ENCODE measurements at regions not wholly inside any gene's neighbourhood (a gene's known extent, or its start where the extent isn't known, plus 50 kb on each side); places are given as distances from the start of the nearest gene placed in this dataset.

DNA sequence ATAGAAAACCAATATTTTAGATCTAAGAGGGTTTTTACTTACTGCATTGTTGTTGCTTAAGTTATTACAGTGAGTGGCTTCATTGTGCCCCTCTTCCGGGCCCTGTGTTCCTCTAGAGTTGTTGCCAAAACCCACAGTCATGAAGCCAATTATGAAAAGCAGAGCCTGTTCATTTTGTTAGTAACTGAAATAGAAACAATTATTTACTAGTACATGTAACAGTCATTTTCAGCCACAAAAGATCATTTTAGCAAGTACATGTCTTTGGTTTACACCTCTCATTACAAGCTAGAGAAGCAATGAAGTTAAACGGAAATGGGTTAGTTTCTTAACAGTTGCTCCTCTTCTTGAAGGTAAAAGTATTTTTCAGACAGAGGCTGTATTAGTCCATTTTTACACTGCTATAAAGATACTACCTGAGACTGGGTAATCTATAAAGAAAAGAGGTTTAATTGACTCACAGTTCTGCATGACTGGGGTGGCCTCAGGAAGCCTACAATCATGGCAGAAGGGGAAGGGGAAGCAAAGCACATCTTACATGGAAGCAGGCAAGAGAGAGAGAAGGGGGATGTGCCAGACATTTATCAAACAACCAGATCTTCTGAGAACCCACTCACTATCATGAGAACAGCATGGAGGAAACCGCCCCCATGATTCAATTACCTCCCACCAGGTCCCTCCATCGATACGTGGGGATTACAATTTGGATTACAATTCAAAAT, 380.5 kb downstream of the SFMBT2 start:
- Histone ChIP-seq H3K27me3 (no peaks in the 10 kb centered on the region), H3K36me3 (no peaks in the 10 kb centered on the region), H3K4me3 (no peak overlapping the region), H3K27ac (no peak overlapping the region), H3K4me1 (no peaks in the 10 kb centered on the region), H3K9me3 (no peaks in the 10 kb centered on the region)
- DNase-seq (no peak), ATAC-seq (no peak)
- intact Hi-C loops (cut with DNase I) = no loop called here
- TF ChIP-seq CTCF (IDR thresholded peaks at IDR 0.05) = no peak

GRCh38 chr10:7029672-7030071, 381.2 kb downstream of the SFMBT2 start:
- TF ChIP-seq CTCF (IDR thresholded peaks at IDR 0.05) = no peak
- no peak for DNase-seq
- intact Hi-C loops (cut with DNase I) = no loop called here
- Histone ChIP-seq H3K27me3 (no peaks in the 10 kb centered on the region), H3K9me3 (no peaks in the 10 kb centered on the region), H3K4me1 (no peaks in the 10 kb centered on the region), H3K4me3 (no peak overlapping the region), H3K27ac (peak overlapping the region; percentile 28), H3K36me3 (no peaks in the 10 kb centered on the region)
- no peak for ATAC-seq

DNA sequence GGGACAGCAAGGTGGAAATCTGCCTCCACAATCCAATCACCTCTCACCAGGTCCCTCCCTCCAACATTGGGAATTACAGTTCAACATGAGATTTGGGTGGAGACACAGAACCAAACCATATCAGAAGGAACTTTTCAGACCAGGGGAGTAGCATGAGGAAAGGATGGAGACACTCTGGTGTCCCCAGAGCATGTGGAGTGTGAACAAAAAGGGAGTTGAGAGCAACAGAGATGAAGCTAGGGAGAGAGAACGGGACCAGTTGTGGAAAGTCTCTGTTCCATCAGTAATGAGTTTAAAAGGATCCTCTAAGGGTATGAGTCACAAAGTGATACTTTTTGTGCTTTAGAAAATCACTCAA, 382.0 kb downstream of the SFMBT2 start:
- intact Hi-C loops (cut with DNase I) = no loop called here
- no peaks in the 10 kb centered on the region for H3K27me3 ChIP-seq
- no peak for DNase-seq
- no peak for ATAC-seq
- no peak overlapping the region for H3K4me3 ChIP-seq
- H3K36me3 ChIP-seq = no peaks in the 10 kb centered on the region
- no peaks in the 10 kb centered on the region for H3K9me3 ChIP-seq
- peak overlapping the region; percentile 28 for H3K27ac ChIP-seq
- TF ChIP-seq CTCF (IDR thresholded peaks at IDR 0.05) = no peak
- H3K4me1 ChIP-seq = no peaks in the 10 kb centered on the region

GRCh38 chr10:7027913-7028808, 382.7 kb downstream of the SFMBT2 start:
- intact Hi-C loops (cut with DNase I) = no loop called here
- ATAC-seq = peak; percentile 80
- Histone ChIP-seq H3K27ac (peak overlapping the region; percentile 28), H3K27me3 (no peaks in the 10 kb centered on the region), H3K9me3 (no peaks in the 10 kb centered on the region), H3K36me3 (no peaks in the 10 kb centered on the region), H3K4me1 (no peaks in the 10 kb centered on the region), H3K4me3 (no peak overlapping the region)
- TF ChIP-seq CTCF (IDR thresholded peaks at IDR 0.05) = no peak
- no peak for DNase-seq

GRCh38 chr10:7027237-7027912, 383.5 kb downstream of the SFMBT2 start:
- no peak overlapping the region for H3K4me3 ChIP-seq
- no peak for DNase-seq
- intact Hi-C loops (cut with DNase I) = no loop called here
- H3K9me3 ChIP-seq = no peaks in the 10 kb centered on the region
- TF ChIP-seq CTCF (IDR thresholded peaks at IDR 0.05) = no peak
- ATAC-seq = no peak
- H3K27ac ChIP-seq = no peak overlapping the region
- H3K36me3 ChIP-seq = no peaks in the 10 kb centered on the region
- no peaks in the 10 kb centered on the region for H3K4me1 ChIP-seq
- H3K27me3 ChIP-seq = no peaks in the 10 kb centered on the region
